NCI-H69 (cell line): ENCODE measurements at regions not wholly inside any gene's neighbourhood (a gene's known extent, or its start where the extent isn't known, plus 50 kb on each side); places are given as distances from the start of the nearest gene placed in this dataset.
"Not testable (repeated sequence)": the region's sequence is repeated elsewhere in the genome, so short reads cannot be mapped to it uniquely, and the experiment has no call there.

ENCODE experiments used
- DNase-seq: peaks from one replicate; lab custom pipeline; 2025; lab: John Stamatoyannopoulos, UW

DNA sequence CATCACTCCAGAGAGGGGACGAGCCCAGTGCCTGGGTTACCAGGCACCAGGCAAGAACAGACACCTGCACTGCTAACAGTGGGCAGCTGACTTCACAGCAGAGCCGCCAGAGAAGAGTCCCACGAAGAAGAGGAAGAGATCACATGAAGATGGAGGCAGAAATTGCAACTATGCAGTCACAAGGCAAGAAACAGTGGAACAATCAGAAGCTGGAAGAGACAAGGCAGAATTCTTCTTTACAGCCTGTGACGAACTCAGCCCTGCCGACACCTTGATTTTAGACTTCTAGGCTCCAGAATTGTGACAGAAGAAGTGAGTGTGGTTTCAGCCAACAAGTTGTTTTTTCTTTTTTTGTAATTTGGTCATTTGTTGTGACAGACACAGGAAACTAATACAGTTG lies 59.2 kb downstream of the IL12A start:
- no peak for DNase-seq

DNA sequence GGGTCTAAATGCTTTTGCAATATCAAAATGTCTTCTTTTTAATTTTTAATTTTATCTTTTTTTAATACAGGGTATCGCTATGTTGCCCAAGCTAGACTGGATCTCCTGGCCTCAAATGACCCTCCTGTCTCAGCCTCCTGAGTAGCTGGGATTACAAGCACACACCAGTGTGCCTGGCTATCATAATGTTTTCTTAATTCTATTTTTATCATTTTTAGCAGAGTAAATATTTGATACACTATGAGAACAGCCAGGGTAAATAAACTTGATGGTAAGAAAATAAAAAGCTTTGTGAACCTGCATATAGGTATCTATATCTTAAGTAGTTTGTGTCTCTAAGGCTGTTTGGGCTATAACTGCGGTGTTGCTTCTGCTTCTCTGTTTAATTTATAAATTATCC lies 60.4 kb downstream of the IL12A start:
- DNase-seq: no peak

DNA sequence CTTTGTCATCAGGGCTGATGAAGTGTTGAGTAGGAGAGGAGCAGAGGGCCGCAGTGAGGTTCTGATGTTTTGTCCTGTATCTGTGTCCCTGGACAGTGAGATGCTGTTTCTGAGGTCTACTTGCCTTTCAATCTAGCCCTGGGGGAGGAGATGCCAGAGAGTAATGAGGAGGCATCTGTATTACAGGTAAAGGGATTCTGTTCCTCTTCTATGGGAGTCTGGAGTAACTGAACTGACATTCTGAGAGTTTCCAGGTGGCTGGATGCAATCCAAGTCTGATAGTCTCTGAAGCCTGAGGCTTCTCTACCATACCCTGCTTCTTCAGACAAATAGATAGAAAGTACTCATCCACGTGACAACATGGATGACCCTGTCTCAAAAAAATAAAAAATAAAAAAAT lies 60.9 kb downstream of the IL12A start:
- DNase-seq: no peak

DNA sequence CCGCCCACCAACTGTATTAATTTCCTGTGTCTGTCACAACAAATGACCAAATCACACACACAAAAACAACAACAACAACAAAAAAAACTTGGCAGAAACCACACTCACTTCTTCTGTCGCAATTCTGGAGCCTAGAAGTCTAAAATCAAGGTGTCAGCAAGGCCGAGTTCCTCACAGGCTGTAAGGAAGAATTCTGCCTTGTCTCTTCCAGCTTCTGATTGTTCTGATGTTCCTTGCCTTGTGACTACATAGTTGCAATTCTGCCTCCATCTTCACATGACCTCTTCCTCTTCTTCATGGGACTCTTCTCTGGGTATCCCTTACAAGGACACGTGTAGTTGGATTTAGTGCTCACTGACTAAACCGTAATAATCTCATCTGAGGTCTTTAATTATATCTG lies 61.4 kb downstream of the IL12A start:
- no peak for DNase-seq

DNA sequence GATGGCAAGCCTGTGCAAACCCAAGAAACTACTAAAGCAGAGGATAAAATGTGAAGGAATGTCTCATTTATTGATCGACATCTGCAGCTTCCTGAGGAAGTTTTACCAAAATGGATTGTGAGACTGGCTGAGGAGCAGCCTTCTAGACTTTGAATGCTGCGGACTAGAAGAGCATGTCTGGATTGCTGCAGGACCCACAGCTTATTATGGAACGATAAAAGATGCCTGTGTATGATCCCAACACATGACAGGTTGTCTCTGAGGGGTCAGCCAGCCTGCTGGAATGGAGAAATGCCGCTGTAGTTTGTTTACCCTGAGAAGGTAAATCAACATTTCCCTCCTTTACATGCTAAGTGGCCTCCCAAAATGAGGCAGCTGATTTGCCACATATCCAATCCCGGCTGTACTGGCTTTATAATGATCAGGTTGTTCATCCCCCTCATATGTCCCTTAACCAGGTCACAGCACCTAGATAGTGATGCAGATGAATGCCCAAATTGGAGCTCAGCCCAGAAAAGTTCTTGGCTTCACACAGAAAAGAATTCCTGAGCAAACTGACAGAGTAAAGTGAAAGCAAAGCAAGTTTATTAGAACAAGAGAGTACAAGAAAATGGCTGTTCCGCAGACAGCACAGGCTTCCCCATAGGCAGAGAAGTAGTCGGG lies 63.9 kb downstream of the IL12A start:
- DNase-seq: no peak

DNA sequence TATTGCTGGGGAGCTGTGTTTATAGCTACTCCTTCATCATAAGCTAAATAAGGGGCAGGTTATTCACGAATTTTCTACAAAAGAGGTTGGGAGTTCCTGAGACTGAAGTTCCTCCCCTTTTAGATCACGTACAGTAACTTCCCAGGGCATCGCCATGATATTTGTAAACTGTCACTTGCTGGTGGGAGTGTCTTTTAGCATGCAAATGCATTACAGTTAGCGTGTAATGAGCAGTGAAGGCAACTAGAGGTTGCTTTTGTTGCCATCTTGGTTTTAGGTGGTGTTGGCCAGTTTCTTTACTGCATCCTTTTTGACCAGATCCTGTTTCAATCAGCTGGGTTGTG lies 64.4 kb downstream of the IL12A start:
- DNase-seq: no peak

DNA sequence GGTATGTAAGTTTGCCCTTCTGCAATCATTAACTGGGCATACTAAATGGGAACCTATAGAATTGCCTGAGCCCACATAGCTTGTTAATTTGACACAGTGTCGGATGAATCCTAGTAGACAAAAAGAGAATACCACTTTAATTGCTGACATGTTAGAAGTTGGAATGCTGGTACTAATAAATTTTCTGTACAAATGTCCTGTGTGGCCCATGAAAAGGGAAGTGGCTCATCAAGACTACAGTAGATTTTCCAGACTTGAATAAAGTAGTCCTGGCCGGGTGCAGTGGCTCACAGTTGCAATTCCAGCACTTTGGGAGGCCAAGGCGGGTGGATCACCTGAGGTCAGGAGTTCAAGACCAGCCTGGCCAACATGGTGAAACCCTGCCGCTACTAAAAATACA lies 66.2 kb downstream of the IL12A start:
- DNase-seq: not testable (repeated sequence)

DNA sequence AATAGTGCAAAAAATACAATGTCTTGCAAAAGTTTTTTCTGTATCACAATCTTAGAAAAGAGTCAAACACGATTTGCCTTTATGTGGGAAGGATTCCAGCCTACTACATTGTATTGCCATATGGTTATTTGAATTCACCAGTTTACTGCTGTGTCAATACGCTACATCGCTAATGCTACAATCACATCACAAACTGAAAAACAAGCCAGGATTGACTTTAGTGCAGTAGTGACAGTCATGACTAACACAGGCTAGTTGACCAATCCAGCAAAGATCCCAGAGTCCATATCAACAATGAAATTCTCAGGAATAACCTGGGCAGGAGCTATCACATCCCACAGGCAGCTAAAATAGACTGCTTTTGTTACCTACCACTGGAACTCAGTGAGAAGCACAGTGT lies 67.0 kb downstream of the IL12A start:
- DNase-seq: peak; percentile 6

DNA sequence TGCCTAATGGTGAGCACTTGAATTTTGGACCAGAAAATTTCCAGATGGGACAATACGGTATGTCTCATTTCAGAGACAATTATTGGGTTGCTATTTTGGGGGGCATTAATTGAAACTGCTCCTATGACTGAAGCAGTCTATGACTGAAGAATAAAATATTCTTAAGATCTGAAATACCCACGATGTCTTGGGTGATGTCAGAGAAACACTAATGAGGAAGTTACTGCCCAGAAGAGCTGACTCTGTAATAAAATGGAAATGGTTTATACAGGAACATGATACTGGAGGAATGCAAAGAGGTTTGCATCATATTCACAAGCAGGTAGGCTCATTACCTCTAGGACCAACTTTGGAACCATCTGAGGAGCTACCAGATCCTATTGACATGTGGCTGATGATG lies 68.7 kb downstream of the IL12A start:
- DNase-seq: no peak

DNA sequence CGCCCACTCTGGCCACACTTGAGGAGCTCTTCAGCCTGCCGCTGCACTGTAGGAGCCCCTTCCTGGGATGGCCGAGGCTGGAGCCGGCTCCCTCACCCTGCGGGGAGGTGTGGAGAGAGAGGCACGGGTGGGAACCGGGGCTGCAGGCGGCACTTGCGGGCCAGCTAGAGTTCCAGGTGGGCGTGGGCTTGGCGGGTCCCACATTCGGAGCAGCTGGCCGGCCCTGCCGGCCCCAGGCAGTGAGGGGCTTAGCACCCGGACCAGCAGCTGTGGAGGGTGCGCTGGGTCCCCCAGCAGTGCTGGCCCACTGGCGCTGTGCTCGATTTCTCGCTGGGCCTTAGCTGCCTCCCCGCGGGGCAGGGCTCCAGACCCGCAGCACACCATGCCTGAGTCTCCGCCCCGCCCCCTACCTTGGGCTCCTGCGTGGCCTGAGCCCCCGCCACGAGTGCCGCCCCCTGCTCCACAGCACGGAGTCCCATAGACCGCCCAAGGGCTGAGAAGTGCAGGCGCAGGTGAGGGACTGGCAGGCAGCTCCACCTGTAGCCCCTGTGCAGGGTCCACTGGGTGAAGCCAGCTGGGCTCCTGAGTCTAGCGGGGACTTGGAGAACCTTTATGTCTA lies 71.9 kb downstream of the IL12A start:
- no peak for DNase-seq

DNA sequence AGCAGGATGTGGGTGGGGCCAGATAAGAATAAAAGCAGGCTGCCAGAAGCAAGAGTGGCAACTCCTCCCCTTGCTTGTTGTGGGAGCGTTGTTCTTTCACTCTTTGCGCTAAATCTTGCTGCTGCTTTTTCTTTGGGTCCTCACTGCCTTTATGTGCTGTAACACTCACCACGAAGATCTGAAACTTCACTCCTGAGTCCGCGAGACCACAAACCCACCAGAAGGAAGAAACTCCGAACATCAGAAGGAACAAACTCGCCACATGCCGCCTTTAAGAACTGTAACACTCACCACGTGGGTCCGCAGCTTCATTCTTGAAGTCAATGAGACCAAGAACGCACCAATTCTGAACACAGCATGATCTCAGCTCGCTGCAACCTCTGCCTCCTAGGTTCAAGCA lies 72.9 kb downstream of the IL12A start:
- DNase-seq: no peak

DNA sequence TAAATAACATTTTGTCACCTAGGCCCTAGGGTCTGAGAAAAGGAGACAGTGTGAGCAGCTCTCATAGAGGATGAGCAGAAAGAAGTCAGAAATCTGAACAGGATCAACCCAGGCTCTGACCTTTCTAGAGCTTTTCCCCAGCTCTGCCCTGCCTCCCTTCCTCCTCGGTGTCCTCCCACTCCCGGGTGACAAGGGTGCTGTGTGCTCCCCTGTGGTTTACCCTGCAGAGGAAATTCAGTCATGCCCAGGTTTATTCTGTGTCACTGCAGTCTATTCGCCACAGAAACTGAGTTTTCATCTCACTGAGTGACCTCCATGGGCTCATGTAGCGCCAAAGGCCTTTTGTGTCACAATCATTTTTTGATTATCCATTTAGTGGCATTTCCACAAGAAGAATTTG lies 76.6 kb downstream of the IL12A start:
- no peak for DNase-seq

DNA sequence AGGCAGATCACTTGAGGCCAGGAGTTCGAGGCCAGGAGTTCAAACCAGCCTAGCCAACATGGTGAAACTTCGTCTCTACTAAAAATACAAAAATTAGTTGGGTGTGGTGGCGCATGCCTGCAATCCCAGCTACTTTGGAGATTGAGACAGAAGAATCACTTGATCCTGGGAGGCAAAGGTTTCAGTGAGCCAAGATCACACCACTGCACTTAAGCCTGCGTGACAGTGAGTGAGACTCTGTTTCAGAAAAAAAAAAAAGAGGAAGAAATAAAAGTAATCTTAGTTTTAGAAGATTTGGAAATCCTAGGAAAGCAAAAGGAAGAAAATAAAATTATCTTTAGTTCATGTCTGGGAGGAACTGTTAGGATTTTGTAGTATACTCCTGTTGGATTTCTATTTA lies 77.2 kb downstream of the IL12A start:
- DNase-seq: no peak

DNA sequence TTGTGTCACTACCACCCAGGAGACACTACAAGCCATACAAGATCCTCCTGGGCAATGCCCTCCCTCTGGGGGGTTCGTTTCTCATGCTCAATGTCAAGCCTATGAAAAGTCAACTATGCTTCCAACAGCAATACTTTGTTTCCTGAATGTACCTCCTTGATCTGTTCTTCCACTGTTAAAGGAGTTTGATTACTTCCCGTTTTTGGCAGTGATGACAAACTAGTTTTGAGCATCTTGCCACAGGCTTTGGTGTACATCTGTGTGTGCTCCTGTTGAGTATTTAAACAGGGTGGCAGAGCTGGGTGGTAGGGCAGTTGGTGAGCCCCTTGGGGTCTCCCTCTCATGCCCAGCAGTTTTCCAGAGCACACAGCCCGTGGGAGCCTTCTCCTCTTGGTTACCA lies 81.4 kb downstream of the IL12A start:
- no peak for DNase-seq

DNA sequence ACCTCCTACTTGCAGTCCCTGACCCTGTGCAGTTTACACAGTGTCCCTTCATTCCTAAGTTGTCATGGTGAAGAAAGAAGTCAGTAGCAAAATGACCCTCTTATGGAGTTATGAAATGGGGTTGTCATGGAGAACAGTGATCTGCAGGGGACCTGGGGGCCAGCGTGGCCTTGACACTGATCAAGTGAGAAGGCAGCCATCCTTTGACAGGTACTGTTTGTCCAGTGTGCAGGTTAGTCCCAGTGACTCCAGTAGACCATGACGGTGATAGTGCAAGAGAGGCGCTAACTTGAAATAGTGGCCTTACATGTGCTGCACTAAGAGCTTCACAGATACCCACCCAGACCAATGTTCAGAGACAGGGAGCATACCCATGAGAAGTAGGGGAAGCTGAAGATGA lies 87.9 kb downstream of the IL12A start:
- no peak for DNase-seq

DNA sequence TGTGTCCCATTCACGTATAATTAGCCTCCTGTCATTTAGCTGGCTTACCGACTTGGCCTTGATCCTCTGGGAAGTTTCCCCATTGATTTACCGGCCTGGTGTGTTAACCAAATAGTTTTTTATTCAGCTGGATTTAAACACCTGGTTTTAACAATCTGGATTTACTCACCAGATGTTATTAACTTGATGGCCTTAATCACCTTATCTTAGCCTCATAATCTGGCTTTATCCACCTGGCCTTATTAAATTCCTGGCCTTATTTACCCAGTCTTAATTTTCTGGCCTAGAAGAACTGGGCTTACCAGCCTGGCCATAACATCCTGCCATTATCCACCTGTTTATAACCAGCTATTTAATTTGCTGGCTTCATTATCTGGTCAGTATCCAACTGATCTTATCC lies 89.9 kb downstream of the IL12A start:
- DNase-seq: peak; percentile 45

DNA sequence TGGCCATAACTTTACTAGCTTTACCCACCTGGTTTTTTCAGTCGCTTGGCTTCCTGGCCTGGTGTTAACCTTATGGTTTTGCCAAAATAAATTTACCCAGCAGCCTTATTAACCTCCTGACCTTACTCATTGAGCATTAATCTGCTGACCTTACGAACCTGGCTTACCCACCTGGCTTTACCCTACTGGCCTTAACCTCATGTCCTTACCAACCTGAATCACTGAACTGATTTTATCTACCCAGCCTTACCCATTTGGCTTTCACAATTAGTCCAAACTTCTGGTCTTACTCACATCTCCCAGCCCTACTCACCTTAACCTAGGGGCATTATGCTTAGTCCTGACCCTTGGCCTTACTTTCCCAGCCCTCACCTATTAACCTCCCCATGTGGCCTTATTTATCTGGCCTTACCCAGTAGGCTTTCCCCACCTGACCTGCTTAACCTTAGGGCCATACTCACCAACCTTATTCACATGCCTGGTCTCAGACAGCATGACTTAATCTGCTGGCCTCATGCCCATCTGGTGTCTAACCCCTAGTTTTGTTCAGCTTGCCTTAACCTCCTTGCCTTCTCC lies 93.4 kb downstream of the IL12A start:
- no peak for DNase-seq

DNA sequence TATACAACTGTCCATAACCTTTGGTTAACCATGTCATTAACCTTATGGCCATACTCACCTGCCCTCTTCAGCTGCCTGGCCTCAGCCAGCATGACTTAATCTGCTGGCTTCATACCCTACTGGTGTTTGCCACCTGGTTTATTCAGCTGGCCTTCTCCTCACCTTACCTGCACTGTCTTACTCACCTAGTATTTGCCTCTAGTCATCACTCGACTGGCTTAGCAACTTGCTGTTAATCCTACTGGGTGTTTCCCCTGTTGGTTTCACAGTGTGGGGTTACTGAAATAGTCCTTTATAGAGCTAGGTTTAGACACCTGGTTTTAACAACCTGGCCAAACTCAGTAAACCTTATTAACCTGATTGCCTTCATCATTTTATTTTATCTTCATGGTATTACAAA lies 96.4 kb downstream of the IL12A start:
- no peak for DNase-seq

DNA sequence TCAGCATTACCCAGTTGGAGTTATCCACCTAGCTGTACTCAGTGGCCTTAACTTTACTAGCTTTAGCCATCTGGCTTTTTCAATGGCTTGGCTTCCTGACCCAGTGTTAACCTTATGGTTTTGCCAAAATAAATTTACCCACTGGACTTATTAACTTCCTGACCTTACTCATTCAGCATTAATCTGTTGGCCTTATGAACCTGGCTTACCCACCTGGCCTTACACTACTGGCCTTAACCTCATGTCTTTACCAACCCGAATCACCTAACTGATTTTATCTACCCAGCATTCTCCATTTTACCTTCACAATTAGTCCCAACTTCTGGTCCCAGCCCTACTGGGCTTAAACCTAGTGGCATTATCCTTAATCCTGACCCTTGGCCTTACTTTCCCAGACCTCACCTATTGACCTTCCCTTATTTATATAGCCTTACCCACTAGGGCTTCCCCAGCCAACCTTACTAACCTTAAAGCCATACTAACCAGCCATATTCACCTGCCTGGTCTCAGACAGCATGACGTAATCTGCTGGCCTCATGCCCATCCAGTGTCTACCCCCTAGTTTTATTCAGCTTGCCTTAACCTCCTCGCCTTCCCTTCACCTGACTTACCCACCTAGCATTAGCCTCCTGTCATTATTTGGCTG lies 100.0 kb downstream of the IL12A start:
- peak; percentile 1 for DNase-seq

DNA sequence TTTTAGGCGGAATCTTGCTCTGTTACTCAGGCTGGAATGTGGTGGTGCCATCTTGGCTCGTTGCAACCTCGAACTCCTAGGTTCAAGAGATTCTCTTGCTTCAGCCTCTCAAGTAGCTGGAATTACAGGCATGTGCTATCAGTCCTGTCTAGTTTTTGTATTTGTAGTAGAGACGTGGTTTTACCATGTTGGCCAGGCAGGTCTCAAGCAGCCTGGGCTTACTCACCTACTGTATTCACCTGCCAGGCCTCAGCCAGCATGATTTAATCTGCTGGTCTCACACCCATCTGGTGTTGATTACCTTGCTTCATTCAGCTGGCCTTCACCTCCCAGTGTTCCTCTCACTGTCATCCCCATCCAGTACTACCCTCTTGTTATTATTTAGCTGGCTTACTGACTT lies 102.0 kb downstream of the IL12A start:
- no peak for DNase-seq

DNA sequence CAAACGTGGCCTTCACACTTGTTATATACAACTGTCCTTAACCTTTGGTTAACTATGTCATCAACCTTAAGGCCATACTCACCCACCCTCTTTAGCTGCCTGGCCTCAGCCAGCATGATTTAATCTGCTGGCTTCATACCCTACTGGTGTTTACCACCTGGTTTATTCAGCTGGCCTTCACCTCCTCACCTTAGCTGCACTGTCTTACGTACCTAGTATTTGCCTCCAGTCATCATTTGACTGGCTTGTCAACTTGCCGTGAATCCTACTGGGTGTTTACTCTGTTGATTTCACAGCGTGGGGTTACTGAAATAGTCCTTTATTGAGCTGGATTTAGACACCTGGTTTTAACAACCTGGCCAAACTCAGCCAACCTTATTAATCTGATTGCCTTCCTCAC lies 102.8 kb downstream of the IL12A start:
- peak; percentile 7 for DNase-seq

DNA sequence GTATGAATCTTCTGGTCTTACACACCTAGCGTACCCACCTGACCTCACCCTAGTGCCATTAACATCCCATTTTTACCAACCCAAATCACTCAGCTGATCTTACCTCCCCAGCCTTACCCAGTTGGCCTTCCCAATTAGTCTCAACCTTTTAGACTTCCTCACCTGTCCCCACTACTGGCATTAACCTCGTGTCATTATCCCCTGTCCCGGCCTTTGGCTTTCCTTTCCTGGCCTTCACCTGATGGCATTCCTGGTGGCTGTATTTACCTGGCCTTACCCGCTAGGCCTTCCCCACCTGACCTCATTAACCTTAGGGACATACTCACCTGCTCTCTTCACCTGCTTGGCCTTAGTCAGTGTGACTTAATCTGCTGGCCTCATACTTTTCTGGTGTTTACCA lies 104.1 kb downstream of the IL12A start:
- DNase-seq: no peak

DNA sequence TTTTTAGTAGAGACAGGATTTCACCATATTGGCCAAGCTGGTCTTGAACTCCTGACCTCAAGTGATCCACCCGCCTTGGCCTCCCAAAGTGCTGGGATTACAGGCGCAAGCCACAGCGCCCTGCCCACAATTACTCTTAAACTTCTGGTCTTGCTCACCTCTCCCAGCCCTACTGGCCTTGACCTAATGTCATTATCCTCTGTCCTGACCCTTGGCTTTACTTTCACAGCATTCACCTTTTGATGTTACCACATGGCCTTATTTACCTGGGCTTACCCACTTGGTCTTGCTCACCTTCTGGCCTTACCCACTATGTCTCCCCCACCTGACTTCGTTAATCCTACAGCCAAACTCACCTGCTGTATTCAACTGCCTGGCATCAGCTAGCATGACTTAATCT lies 105.9 kb downstream of the IL12A start:
- no peak for DNase-seq

DNA sequence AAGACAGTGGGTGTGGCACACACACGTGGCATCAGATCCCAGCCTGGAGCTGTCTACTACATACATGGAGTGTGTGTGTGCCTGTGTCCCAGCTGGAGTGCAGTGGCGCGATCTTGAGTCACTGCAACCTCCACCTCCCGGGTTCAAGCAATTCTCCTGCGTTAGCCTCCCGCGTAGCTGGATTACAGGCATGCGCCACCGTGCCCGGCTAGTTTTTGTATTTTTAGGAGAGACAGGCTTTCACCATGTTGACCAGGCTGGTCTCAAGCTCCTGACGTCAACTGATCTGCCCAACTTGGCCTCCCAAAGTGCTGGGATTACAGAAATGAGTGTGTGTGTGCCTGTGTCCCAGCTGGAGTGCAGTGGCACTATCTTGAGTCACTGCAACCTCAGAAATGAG lies 108.8 kb downstream of the IL12A start:
- no peak for DNase-seq
